GM21825 (cell line): ENCODE measurements at regions not wholly inside any gene's neighbourhood (a gene's known extent, or its start where the extent isn't known, plus 50 kb on each side); places are given as distances from the start of the nearest gene placed in this dataset.

Experiments used
- ATAC-seq: cut with Tn5 transposase; IDR thresholded peaks from one replicate; pipeline ENCODE4 v1.9.1; 2021; ENCODE audit warnings: mild to moderate bottlenecking, moderate library complexity; ENCODE audit not compliant: unreplicated experiment

DNA sequence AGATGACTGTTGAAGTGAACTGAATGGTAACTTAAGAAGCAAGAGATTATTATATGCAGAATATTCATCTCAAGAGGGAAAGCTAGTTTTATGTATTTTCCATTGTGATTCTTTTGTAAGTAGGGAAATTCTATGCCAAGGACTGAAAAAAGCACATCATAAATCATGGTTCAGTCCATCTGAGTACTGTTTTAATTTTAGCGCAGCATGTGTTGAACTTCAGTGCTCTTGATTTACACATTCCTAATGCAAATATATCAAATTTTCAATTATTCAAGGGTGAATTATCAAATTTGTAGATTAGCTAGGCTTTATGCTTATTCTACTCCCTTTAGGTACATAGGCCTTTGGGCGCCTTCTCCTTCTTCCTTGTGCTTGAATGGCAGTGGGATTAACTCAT lies 50.3 kb upstream of the TCF12 start:
- no peak for ATAC-seq

DNA sequence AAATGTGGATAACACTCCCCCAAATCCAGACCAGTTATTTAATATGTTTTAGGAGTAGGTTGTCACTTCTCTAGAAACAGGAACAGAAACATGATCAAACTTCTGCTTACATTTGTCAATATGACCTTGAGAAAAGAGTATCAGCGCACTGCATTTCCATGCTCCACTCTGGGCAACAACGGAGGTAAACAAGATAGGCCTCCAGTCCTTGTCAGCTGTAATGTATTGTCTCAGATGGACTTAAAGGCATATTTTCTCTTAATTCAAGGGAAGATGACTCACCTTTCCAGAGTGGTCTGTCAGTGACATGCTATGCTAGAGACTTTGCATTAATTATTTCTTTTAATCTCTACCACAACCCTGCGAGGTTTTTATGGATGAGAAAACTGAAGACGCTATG lies 51.6 kb upstream of the TCF12 start:
- no peak for ATAC-seq

DNA sequence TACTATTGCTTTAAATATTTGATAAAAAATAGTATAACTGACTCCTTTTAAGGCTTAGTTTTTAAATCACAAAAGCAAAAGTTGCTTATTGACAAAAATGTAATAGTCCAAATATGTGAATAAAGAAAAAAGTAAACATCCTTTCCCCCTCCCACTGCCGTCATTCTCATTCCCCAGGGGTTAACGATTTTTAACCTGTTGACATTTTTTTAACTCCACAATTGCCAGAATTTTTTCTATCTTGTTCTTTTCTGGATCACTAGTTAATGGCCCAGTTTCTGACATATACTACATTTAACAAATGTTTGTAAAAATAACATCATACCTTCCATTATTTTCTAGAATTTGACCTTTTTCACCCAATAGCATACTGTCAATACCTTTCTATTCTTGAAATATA lies 60.6 kb upstream of the TCF12 start:
- no peak for ATAC-seq

DNA sequence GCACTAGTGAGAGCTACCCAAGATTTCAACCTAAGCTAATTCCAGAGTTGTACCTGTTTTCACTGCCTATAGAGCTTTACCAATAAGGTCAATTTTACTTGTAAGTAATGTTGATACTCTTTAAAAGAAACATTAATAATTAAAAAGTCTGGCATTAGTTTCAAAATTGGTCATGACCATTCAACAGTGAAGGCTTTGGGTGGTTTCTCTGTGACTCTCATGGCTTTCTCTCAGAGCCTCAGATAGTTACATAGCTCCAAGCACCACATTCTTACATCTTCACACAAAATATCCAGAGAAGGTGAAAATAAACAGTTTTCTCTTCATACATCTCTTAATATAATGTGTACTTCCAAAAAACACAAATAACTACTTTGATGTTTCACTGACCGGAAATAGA lies 61.5 kb upstream of the TCF12 start:
- no peak for ATAC-seq

DNA sequence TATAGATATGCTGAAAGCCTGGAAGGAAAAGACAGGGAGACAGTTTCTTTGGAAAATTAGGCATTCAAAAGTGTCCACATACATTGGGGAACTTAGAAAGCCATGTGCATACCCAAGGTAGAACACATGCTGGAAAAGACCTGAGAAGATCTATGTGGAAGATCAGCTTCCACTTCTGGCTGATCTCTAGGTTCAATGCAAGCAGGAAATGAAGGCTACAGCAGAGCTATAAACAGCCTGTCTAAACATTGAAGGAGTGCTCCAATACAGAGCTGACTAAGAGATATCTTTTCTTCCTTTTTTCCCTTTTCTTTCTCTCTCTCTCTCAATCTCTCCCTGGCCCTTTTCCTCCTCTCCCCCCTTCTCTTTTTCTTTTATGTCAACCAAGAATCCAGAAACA lies 73.6 kb upstream of the TCF12 start:
- ATAC-seq = no peak

DNA sequence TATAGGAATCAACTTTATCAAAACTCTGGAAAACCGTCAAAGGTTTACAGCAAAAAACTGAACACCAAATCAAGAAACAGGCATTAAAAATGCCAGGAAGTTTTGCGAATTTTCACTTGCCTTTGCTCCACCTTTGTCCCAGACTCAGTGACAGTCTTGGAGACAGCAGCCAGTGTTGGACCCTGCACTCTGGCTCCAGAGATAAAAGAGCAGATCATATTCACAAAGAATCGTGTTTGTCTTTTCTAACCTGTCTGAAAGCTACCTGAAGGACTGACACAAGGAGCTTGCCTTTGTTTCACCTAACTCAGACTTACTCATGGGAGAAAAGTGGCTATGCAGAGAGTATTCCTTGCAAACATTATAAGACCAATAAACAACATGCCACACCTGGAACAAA lies 74.0 kb upstream of the TCF12 start:
- no peak for ATAC-seq

DNA sequence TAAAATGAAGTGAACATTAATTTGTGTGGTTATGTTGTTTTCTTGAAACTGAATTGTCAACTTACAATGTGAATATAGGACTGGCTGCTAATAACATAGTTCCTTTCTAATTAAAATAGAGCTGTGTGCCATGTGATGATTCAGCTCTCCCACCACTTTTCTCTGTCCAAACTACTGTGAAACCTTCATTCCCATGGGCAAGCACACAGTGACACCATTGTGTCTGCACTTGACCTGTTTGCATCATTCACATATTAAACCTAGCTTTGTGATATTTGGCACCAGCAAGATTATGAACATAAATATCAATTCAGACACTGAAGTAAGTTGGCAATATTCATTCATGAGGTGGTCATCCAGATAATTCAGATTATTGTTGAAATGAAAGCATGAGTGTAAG lies 78.8 kb upstream of the TCF12 start:
- no peak for ATAC-seq

DNA sequence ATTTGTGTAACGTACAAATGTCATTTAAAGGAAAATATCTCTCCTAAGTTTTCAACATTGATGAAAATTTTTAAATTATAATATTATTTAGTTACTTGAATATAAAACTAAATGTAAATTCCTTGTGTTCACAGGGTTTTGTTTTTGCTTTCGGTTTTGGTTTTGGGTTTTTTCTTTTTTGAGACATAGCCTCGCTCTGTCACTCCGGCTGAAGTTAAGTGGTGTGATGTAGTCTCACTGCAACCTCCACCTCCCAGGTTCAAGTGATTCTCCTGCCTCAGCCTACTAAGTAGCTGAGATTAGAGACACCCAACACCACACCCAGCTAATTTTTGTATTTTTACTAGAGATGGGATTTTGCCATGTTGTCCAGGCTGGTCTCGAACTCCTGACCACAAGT lies 79.3 kb upstream of the TCF12 start:
- ATAC-seq = no peak

DNA sequence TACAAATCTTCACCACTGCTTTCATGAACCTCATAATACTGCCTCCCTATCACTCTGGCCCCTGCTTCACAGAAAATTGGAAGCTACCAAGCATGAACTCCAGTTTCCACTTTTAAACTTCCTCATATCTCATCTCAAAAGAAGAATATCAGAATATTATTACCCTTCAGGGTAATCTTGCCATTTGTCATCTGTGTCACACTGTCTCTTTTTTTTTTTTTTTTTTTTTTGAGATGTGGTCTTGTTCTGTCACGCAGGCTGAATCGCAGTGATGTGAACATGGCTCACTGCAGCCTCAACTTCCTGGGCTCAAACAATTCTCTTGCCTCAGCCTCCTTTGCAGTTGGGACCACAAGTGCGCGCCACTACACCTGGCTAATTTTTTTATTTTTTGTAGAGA lies 80.4 kb upstream of the TCF12 start:
- no peak for ATAC-seq

DNA sequence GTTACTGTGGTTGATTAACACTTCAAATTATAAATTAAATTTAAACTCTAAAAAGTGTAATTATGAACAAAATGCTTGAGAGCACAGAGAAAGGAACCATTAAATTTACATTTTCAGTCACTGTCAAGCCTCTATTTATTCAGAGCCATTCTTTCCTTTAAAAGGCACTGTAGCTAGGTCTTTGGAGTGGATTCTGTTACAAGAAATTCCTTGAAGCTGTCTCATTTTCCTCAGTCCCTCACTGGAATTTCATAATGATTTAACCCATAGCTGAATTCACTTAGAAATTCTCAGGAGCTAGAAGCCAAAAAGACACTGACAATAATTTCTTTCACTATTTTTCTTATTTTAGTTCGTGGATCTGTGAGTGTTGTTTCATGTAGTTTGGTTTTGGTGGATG lies 81.2 kb upstream of the TCF12 start:
- ATAC-seq = no peak

DNA sequence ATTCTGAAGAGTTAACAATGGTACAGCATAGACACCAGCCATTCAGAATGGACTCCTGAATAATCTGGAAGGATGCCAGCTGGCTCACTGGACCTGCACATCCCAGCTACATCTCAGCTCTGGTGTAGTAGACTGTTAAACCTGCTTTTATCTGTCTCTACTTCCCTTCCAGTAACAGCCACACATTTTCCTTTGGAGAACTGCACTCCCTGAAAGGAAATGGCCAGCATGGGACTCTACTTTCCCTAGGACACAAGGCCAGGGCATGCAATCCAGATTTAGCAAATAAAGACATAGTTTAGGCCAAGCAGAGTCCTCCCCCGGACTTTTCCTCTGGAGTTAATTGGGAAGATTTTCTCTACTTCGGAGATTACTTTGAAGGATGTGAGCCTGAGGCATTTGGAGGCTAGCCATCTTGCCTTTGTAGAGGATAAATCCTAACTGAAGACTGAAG lies 82.7 kb upstream of the TCF12 start:
- ATAC-seq = no peak

DNA sequence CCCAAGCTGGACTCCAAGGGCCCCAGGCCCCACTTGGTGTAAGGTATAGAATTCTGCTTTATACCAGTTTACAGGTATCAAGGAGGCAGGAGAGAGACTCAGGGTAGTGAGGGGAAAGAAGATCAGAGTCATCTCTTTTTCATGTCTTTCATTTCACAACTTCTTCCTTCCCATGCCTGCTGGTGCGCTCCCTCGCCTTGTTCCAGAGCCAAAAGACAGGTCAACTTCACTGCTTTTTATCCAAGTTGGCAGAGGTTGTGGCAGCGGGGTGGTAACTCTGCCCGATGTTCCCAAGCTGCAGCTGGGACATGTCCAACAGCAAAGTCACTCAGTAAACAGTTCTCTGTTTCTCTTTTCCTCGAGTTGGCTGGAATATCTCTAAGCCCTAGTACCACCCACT lies 86.3 kb upstream of the TCF12 start:
- ATAC-seq = no peak

DNA sequence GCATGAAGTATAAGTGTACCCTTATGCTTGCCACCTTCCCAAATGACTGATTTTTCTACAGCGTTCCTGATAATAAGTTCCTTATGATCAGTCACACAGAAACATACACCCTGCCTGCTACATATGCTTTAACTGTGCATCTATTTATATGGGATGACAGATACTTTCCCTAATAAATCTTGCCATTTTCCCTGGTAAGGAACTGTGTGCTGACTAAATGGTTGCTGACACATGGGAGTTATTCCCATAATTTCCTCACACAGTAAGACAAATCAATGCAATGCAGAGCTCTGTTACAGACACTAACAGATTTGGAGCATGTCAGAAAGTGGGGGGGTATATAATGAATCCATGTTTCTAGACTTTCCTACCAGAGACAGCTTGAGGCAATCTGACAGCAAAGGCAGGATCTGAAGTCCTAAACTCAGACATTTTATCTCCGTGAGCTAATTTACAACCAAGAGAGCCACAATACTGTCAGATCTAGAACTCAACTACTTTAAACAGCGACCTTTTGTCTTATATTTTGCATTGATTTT lies 86.9 kb upstream of the TCF12 start:
- ATAC-seq = no peak

DNA sequence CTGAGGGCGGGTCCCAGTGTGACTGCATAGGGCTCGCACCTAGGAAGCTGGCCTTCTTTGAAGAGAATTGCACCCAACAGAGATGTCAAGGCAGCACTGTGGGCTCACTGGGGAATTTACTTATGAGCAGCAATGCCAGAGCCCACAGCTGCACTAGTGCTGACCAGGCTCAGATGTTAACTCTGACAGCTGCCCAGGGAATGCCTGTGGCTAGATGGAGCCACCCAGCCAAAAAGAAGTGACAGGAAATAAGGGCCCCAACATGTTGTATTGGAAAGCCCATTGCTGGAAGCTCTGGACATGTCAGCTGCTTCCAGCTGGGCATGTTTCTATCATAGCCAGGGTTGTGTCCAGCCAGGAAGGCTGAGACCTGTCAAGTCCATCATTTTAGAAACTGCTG lies 90.9 kb upstream of the ZNF280D start:
- ATAC-seq = no peak

DNA sequence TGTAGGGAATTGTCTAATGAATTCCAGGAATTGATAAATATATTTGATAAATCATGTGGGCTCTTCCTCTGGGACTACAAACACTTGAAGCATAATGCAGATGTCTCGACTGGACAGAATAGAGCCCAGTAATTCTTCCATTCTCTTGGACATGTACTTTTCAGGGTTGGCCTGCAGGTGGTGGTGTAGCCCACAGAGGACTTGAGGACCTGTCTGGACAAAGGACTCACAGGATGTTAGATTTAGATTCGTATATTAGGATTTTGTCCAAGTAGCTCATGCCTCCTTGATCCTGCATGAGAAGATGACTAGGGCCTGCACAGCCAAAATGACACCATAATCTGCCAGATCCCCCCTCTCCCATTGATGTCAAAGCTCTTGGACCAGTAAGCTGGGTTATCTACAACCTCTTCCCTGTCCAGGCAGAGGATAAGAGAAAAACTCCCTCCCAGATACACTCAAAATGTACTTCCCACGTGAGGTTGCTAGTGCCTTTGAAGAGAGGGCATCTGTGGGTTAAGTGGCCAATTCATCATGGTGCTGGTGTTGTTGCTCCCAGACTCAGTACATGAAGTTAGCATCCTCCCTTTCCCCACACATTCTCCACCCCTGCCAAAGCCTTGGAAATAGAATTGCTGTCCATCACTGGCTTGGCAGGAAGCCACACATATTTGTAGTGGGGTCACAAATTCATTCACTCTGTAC lies 88.6 kb upstream of the ZNF280D start:
- peak; percentile 60 for ATAC-seq

DNA sequence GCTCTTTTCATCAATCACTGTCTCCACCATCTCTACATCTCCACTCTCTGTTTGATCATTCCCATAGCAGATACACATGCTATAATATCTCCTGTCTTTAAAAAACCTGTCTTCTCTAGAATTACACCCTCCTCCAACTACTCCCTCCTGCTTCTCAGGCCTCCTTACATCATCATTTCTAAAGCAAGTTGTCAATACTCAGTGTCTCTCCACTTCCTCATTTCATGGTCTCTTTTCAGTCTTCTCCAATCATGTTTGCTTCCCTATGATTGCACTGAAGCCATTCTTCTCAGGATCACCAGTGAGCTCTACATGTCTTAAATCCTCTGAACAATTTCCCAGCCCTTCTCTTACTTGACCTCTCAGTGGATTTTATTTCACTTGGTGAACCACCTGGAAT lies 87.0 kb upstream of the ZNF280D start:
- ATAC-seq = no peak

DNA sequence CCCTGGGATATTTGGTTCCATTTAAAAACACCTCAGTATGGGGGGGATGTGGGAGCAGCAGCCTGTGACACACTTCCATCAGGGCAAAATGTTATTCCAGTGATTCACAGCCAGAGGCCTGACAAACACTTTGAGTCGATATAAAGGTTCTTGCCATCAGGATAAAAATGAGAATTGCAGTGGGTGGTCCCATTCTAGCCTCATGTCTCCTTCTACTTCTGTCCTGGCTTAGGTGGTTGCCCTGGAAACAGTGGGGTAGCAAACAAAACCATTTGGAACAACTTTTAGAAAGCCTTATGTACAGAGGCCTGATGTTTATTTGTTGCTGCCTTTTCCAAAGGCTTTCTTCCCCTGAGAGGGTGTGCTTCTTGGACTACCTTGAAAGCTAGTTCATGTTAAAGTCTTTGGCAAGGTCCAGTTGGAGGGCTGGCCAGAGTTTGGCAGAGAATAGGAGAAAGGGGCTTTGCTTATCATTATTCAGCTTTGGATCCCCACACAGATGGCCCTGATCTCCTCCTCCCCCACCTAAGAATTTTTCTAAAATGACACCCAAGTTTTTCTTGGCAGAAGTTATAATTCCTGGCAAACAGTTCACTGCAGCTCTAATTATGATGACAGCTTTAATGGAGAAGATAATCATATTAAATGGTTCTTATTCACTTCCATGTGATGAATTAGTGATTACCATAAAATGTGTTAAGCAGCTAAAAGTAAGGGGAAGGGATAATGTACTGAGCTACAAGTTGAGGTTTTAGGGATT lies 84.2 kb upstream of the ZNF280D start:
- no peak for ATAC-seq

DNA sequence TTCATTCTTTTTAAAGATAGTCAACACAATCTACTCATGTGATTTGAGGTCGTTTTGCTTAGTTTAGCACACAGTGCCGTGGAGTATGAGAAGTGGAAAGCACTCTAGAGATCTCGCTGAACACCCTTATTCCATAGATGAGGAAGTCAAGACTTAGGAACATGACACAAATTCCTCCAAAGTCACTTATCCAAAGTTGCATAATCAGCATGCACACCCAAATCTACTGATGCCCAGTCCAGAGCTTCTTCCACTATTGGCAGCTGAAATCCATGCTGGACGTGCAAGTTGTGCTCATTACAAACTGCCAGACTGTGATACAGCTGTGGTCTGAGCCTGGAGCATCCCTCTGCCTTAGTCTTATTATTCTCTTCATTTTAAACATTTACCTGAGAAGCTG lies 83.5 kb upstream of the ZNF280D start:
- ATAC-seq = no peak

DNA sequence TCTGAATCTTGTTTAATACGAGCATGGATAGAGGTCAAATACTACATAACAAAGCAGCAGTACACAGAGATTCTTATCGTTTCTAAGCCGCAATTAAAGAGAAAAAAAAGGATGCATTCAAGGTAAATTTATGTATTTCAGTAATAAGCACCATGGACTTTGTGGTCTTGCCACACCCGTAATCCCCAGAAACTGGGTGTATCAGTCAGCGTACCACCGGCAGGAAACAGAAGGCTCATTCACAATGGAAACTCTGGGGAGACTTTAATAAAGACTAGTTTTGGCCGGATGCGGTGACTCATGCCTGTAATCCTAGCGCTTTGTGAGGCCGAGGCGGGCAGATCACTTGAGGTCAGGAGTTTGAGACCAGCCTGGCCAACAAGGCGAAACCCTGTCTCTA lies 81.9 kb upstream of the ZNF280D start:
- ATAC-seq = no peak

DNA sequence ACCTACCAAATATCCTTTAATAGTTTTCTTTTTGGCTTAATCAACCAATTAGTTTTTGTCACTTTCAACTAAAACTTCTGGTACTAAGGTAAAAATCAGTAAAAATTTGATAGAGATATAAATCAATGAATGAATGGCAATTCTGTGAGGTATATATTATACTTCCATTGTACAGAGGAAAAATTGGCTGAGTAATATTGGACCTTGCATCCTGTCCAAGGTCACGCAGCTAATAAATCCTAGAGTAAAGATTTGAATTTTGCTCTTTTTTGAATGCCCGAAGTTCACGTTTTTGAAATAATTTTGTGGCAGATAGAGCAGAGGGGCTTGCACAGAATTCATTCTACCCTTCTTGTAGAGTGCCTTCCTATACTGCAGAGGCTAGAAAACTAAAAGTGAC lies 81.1 kb upstream of the ZNF280D start:
- no peak for ATAC-seq

DNA sequence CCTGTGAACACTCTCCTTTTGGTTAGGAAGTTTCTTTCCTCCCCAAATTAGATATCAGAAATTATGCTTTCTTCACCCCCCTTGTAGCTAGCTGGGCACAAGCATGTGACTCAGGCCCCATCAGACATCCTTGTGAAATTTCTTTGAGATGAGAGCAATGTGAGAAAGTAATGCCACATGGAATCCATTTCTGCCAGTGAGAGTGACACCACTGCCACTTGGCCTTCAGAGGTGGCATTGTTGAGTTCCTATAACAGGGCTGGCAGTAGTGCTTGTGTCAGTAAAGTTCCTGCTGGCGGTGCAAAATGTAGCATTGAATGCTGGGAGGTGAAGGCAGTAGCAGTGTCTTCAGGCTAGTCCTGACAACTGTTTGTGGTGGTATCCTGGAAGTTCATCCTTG lies 80.7 kb upstream of the ZNF280D start:
- ATAC-seq = no peak

DNA sequence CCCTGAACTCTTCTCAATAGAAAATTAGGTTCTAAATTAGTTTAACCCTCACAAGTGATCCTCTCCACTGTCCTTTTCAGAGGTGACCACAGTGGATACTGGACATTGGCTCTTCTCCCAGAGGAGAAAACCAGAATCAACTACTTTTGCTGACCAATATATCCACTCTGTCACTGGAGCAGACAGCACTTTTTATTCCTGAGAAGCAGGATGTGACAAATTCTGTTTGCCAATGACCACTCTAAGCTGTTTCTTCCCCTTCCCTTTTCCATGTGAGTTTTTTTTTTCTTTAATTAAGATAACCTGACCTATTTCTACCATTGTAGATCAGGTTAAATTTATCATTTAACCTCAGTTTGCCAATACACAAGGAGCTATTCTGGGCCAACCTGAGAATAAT lies 79.7 kb upstream of the ZNF280D start:
- ATAC-seq = no peak
